HG02938 (cell line): ENCODE measurements at regions not wholly inside any gene's neighbourhood (a gene's known extent, or its start where the extent isn't known, plus 50 kb on each side); places are given as distances from the start of the nearest gene placed in this dataset.
"Not testable (repeated sequence)": the region's sequence is repeated elsewhere in the genome, so short reads cannot be mapped to it uniquely, and the experiment has no call there.

ENCODE experiments used
- ATAC-seq: cut with Tn5 transposase; IDR thresholded peaks from one replicate; pipeline ENCODE4 v1.9.1; 2021; ENCODE audit warnings: mild to moderate bottlenecking, moderate library complexity; ENCODE audit not compliant: unreplicated experiment

- no peak for ATAC-seq
Measured at GRCh38 chr10:90018819-90019218, 317.4 kb downstream of the KIF20B start.

GRCh38 chr10:90020506-90020905, 319.1 kb downstream of the KIF20B start:
- no peak for ATAC-seq

- ATAC-seq = no peak
Measured at GRCh38 chr10:90023950-90024349, 322.6 kb downstream of the KIF20B start.

GRCh38 chr10:90028312-90028711, 326.9 kb downstream of the KIF20B start:
- ATAC-seq = no peak

GRCh38 chr10:90031776-90032175, 330.4 kb downstream of the KIF20B start:
- ATAC-seq = no peak

GRCh38 chr10:90032519-90032918, 331.1 kb downstream of the KIF20B start:
- no peak for ATAC-seq

- ATAC-seq = not testable (repeated sequence)
Measured at GRCh38 chr10:90034862-90035261, 333.5 kb downstream of the KIF20B start.

- no peak for ATAC-seq
Measured at GRCh38 chr10:90041585-90041984, 340.2 kb downstream of the KIF20B start.

- ATAC-seq = no peak
Measured at GRCh38 chr10:90042075-90042474, 340.7 kb downstream of the KIF20B start.

GRCh38 chr10:90047243-90047729, 345.9 kb downstream of the KIF20B start:
- ATAC-seq = peak; percentile 92

- ATAC-seq = no peak
Measured at GRCh38 chr10:90051053-90051452, 349.7 kb downstream of the KIF20B start.

GRCh38 chr10:90051474-90051873, 350.1 kb downstream of the KIF20B start:
- ATAC-seq = no peak

- no peak for ATAC-seq
Measured at GRCh38 chr10:90062786-90063185, 361.4 kb downstream of the KIF20B start.

- no peak for ATAC-seq
Measured at GRCh38 chr10:90064295-90064694, 362.9 kb downstream of the KIF20B start.

- no peak for ATAC-seq
Measured at GRCh38 chr10:90066435-90066834, 365.0 kb downstream of the KIF20B start.

- ATAC-seq = no peak
Measured at GRCh38 chr10:90075995-90076394, 374.6 kb downstream of the KIF20B start.

GRCh38 chr10:90079819-90080218, 378.4 kb downstream of the KIF20B start:
- no peak for ATAC-seq

GRCh38 chr10:90086606-90087190, 385.3 kb downstream of the KIF20B start:
- ATAC-seq = peak; percentile 23

- peak; percentile 100 for ATAC-seq
Measured at GRCh38 chr10:90087197-90088023, 386.0 kb downstream of the KIF20B start.

- no peak for ATAC-seq
Measured at GRCh38 chr10:90088024-90088317, 386.6 kb downstream of the KIF20B start.

- no peak for ATAC-seq
Measured at GRCh38 chr10:90089719-90090118, 388.3 kb downstream of the KIF20B start.

- no peak for ATAC-seq
Measured at GRCh38 chr10:90096196-90096595, 394.8 kb downstream of the KIF20B start.
